Osteoblast (primary cell): ENCODE measurements at regions not wholly inside any gene's neighbourhood (a gene's known extent, or its start where the extent isn't known, plus 50 kb on each side); places are given as distances from the start of the nearest gene placed in this dataset.
"Not testable (repeated sequence)": the region's sequence is repeated elsewhere in the genome, so short reads cannot be mapped to it uniquely, and the experiment has no call there.

Source experiments
- DNase-seq: peaks from one replicate; pipeline ENCODE4 v3.0.0; 2011; ENCODE audit warnings: low spot score, mixed read lengths; ENCODE audit not compliant: insufficient read length; ENCODE audit errors: missing footprints
- H2AFZ ChIP-seq: 2 replicates; pipeline ENCODE4 v1.6.0; 2011; ENCODE audit warnings: mild to moderate bottlenecking, low read length
- H3K27ac ChIP-seq: 2 replicates; pipeline ENCODE4 v1.5.1; 2011; ENCODE audit warnings: mild to moderate bottlenecking, low read depth, low read length, moderate library complexity
- H3K27me3 ChIP-seq: 2 replicates; pipeline ENCODE4 v1.6.0; 2012; ENCODE audit warnings: mild to moderate bottlenecking, control low read depth, inconsistent platforms, low read length, moderate library complexity; ENCODE audit not compliant: insufficient read depth
- H3K36me3 ChIP-seq: 2 replicates; pipeline ENCODE4 v1.5.1; 2011; ENCODE audit warnings: mild to moderate bottlenecking, low read length, control low read depth, moderate library complexity; ENCODE audit not compliant: insufficient read depth
- H3K4me1 ChIP-seq: 2 replicates; pipeline ENCODE4 v1.5.1; 2011; ENCODE audit warnings: mild to moderate bottlenecking, low read length, control low read depth, moderate library complexity; ENCODE audit not compliant: insufficient read depth
- H3K4me2 ChIP-seq: 2 replicates; pipeline ENCODE4 v1.6.0; 2011; ENCODE audit warnings: mild to moderate bottlenecking, low read length; ENCODE audit not compliant: insufficient read depth
- H3K4me3 ChIP-seq: fragments of 200-600 bp; sonication (generic); 3 replicates; pipeline ENCODE4 v1.5.1; 2012; ENCODE audit warnings: mild to moderate bottlenecking, low read length, inconsistent platforms; ENCODE audit not compliant: insufficient read depth
- H3K79me2 ChIP-seq: 2 replicates; pipeline ENCODE4 v1.6.0; 2012; ENCODE audit warnings: mild to moderate bottlenecking, low read length, control low read depth, inconsistent platforms; ENCODE audit not compliant: insufficient read depth
- H3K9me3 ChIP-seq: 2 replicates; pipeline ENCODE4 v1.5.1; 2011; ENCODE audit warnings: low read depth, low read length, control low read depth
- H4K20me1 ChIP-seq: 2 replicates; pipeline ENCODE4 v1.6.0; 2012; ENCODE audit warnings: mild to moderate bottlenecking, low read length, control low read depth; ENCODE audit not compliant: insufficient read depth
- TF ChIP-seq, protein P1 (sequence below): IDR thresholded peaks from 2 replicates; pipeline ENCODE4 v1.5.1; 2011; ENCODE audit warnings: mild to moderate bottlenecking, low read depth, low read length, moderate library complexity; ENCODE audit errors: extremely low read depth

DNA sequence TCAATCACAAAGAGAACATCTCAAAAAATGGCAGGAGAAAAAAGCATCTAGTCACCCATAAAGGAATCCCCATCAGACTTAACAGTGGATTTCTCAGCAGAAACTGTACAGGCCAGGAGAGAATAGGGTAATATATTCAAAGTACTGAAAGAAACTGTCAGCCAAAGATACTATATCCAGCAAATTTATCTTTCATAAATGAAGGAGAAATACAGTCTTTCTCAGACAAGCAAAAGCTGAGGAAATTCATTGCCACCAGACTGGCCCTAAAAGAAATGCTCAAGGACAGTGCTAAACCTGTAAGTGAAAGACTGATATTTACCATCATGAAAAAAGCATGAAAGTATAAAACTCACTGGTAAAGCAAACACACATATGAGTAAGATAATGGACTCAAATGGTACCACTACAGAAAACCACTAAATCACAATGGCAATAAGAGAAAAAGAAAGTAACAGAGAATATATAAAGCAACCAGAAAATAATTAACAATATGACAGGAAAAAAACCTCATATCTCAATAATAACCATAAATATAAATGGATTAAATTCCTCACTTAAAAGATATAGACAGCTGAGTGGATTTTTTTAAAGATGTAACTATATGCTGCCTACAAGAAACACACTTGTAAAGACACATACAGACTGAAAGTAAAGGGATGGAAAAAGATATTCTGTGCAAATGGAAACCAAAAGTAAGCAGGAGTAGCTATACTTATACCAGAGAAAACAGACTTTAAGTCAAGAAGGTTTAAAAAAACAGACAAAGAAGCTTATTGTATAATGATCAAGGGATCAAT is 83.4 kb upstream of the STK39 start:
- Histone ChIP-seq H3K9me3 (no peaks in the 10 kb centered on the region), H3K36me3 (no peaks in the 10 kb centered on the region), H3K27me3 (no peaks in the 10 kb centered on the region), H3K4me1 (no peaks in the 10 kb centered on the region), H2AFZ (no peak overlapping the region), H3K79me2 (no peaks in the 10 kb centered on the region), H3K27ac (no peak overlapping the region), H3K4me2 (no peak overlapping the region), H3K4me3 (no peak overlapping the region), H4K20me1 (no peaks in the 10 kb centered on the region)
- no peak for DNase-seq
- TF ChIP-seq, protein P1, sequence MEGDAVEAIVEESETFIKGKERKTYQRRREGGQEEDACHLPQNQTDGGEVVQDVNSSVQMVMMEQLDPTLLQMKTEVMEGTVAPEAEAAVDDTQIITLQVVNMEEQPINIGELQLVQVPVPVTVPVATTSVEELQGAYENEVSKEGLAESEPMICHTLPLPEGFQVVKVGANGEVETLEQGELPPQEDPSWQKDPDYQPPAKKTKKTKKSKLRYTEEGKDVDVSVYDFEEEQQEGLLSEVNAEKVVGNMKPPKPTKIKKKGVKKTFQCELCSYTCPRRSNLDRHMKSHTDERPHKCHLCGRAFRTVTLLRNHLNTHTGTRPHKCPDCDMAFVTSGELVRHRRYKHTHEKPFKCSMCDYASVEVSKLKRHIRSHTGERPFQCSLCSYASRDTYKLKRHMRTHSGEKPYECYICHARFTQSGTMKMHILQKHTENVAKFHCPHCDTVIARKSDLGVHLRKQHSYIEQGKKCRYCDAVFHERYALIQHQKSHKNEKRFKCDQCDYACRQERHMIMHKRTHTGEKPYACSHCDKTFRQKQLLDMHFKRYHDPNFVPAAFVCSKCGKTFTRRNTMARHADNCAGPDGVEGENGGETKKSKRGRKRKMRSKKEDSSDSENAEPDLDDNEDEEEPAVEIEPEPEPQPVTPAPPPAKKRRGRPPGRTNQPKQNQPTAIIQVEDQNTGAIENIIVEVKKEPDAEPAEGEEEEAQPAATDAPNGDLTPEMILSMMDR: no peak

- H3K27ac ChIP-seq, H4K20me1 ChIP-seq, H3K9me3 ChIP-seq, H3K79me2 ChIP-seq, H3K4me3 ChIP-seq, H3K36me3 ChIP-seq, H2AFZ ChIP-seq, DNase-seq, H3K4me2 ChIP-seq, H3K4me1 ChIP-seq, H3K27me3 ChIP-seq: not testable (repeated sequence)
Measured at GRCh38 chr2:168335254-168335653, 87.9 kb upstream of the STK39 start.

- Histone ChIP-seq H3K4me1 (no peaks in the 10 kb centered on the region), H3K4me2 (no peak overlapping the region), H3K9me3 (no peaks in the 10 kb centered on the region), H3K27ac (no peak overlapping the region), H3K27me3 (no peaks in the 10 kb centered on the region), H2AFZ (no peak overlapping the region), H3K4me3 (no peak overlapping the region), H4K20me1 (no peaks in the 10 kb centered on the region), H3K79me2 (no peaks in the 10 kb centered on the region), H3K36me3 (no peaks in the 10 kb centered on the region)
- DNase-seq: no peak
- TF ChIP-seq, protein P1: peak; percentile 12
Measured at GRCh38 chr2:168336786-168337388, 89.5 kb upstream of the STK39 start.

DNA sequence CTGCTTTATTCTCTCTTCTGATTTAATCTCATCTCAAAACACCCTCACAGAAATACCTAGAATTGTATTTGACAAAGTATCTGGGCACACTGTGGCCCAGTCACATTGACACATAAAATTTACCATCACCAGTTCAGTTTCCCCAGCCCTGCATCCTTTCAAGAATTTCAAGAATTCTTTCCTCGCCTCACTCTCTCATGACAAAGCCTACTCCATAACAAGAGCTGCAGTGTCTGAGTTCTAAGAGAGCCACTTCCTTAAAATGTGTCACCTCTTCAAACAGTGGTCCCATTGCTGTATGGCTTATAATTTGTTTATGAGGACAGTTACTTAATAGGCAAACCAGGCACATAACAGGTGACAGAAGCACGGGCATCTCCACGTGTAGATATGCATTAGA is 90.9 kb upstream of the STK39 start:
- no peak overlapping the region for H2AFZ ChIP-seq

More for the DNA sequence above, 90.9 kb upstream of the STK39 start:
- H3K9me3 ChIP-seq: no peaks in the 10 kb centered on the region
- H3K36me3 ChIP-seq: no peaks in the 10 kb centered on the region
- no peak overlapping the region for H3K27ac ChIP-seq
- no peak overlapping the region for H3K4me3 ChIP-seq
- no peak overlapping the region for H3K4me2 ChIP-seq
- DNase-seq: no peak
- TF ChIP-seq, protein P1: no peak
- peaks cover under 1% of the 10 kb centered on the region for H3K4me1 ChIP-seq
- no peaks in the 10 kb centered on the region for H3K79me2 ChIP-seq
- no peaks in the 10 kb centered on the region for H4K20me1 ChIP-seq
- H3K27me3 ChIP-seq: no peaks in the 10 kb centered on the region
